Ishikawa (cell line): ENCODE measurements at regions not wholly inside any gene's neighbourhood (a gene's known extent, or its start where the extent isn't known, plus 50 kb on each side); places are given as distances from the start of the nearest gene placed in this dataset.

Source experiments
- CEBPB ChIP-seq: IDR thresholded peaks from 2 replicates; pipeline ENCODE4 v1.6.1; 2012
- CREB1 ChIP-seq: IDR thresholded peaks from 2 replicates; pipeline ENCODE4 v1.6.1; 2012; ENCODE audit warnings: low read depth
- EGR1 ChIP-seq: IDR thresholded peaks from 2 replicates; pipeline ENCODE4 v1.6.1; 2012
- EP300 ChIP-seq: IDR thresholded peaks from 2 replicates; pipeline ENCODE4 v1.6.1; 2012; ENCODE audit warnings: borderline replicate concordance
- FOXM1 ChIP-seq: IDR thresholded peaks from 2 replicates; pipeline ENCODE4 v1.6.1; 2012; ENCODE audit warnings: low read depth, borderline replicate concordance
- MAX ChIP-seq: IDR thresholded peaks from 2 replicates; pipeline ENCODE4 v1.6.1; 2012
- NFIC ChIP-seq: IDR thresholded peaks from 2 replicates; pipeline ENCODE4 v1.6.1; 2012
- RAD21 ChIP-seq: IDR thresholded peaks from 2 replicates; pipeline ENCODE4 v1.6.1; 2012; ENCODE audit warnings: low read depth
- REST ChIP-seq: IDR thresholded peaks from 2 replicates; pipeline ENCODE4 v1.6.1; 2012; ENCODE audit warnings: low read depth, mild to moderate bottlenecking
- TAF1 ChIP-seq: IDR thresholded peaks from 2 replicates; pipeline ENCODE4 v1.6.1; 2012; ENCODE audit warnings: low read depth, mild to moderate bottlenecking
- TCF12 ChIP-seq: IDR thresholded peaks from 2 replicates; pipeline ENCODE4 v1.6.1; 2012; ENCODE audit warnings: low read depth
- TEAD4 ChIP-seq: IDR thresholded peaks from 2 replicates; pipeline ENCODE4 v1.6.1; 2012
- USF1 ChIP-seq: IDR thresholded peaks from 2 replicates; pipeline ENCODE4 v1.6.1; 2012
- YY1 ChIP-seq: IDR thresholded peaks from 2 replicates; pipeline ENCODE4 v1.6.1; 2012; ENCODE audit warnings: low read depth
- ZBTB7A ChIP-seq: IDR thresholded peaks from 2 replicates; pipeline ENCODE4 v1.6.1; 2012; ENCODE audit warnings: low read depth

GRCh38 chr5:172570594-172571334, 70.3 kb upstream of the NEURL1B start:
- TF ChIP-seq EP300 (no peak), RAD21 (no peak), YY1 (no peak), TCF12 (no peak), USF1 (no peak)

GRCh38 chr5:172569861-172570558, 71.1 kb upstream of the NEURL1B start:
- no peak for TF ChIP-seq CREB1
- no peak for TF ChIP-seq MAX
- no peak for TF ChIP-seq TAF1
- no peak for TF ChIP-seq REST

GRCh38 chr5:172568308-172568910, 72.7 kb upstream of the NEURL1B start:
- TF ChIP-seq EP300 (no peak), YY1 (no peak), FOXM1 (no peak), RAD21 (no peak), EGR1 (no peak), TEAD4 (no peak), CREB1 (no peak), TAF1 (no peak), CEBPB (no peak), NFIC (no peak), ZBTB7A (no peak), TCF12 (no peak), MAX (no peak), REST (no peak), USF1 (no peak)

- TF ChIP-seq FOXM1 = no peak
- TF ChIP-seq TCF12 = no peak
- no peak for TF ChIP-seq ZBTB7A
- no peak for TF ChIP-seq YY1
- no peak for TF ChIP-seq REST
- no peak for TF ChIP-seq TEAD4
- no peak for TF ChIP-seq CEBPB
- no peak for TF ChIP-seq TAF1
- TF ChIP-seq NFIC = no peak
- TF ChIP-seq MAX = no peak
- TF ChIP-seq CREB1 = no peak
- TF ChIP-seq EP300 = no peak
- no peak for TF ChIP-seq EGR1
Observed at GRCh38 chr5:172567843-172568242, 73.2 kb upstream of the NEURL1B start.
